LoVo (cell line): ENCODE measurements at regions not wholly inside any gene's neighbourhood (a gene's known extent, or its start where the extent isn't known, plus 50 kb on each side); places are given as distances from the start of the nearest gene placed in this dataset.

Experiments used
- DNase-seq: peaks from one replicate; pipeline ENCODE4 v3.0.0-alpha.2; 2016; ENCODE audit warnings: low spot score

- DNase-seq, result no peak
These were observed 205.7 kb upstream of the FAM83B start for GRCh38 chr6:54640911-54641310.

- DNase-seq, result no peak
These were observed 200.3 kb upstream of the FAM83B start for GRCh38 chr6:54646069-54646950.

- DNase-seq, result peak; percentile 1
These were observed 199.5 kb upstream of the FAM83B start for GRCh38 chr6:54646951-54647664.

GRCh38 chr6:54654381-54654780 is 192.2 kb upstream of the FAM83B start:
- no peak for DNase-seq

- DNase-seq, result no peak
These were observed 191.4 kb upstream of the FAM83B start for GRCh38 chr6:54655162-54655561.

- no peak for DNase-seq
These were observed 181.3 kb upstream of the FAM83B start for GRCh38 chr6:54665278-54665677.

GRCh38 chr6:54680531-54680930 is 166.0 kb upstream of the FAM83B start:
- DNase-seq, result no peak

- no peak for DNase-seq
These were observed 165.3 kb upstream of the FAM83B start for GRCh38 chr6:54681267-54681666.

GRCh38 chr6:54681987-54682386 is 164.6 kb upstream of the FAM83B start:
- DNase-seq, result no peak

GRCh38 chr6:54689620-54690019 is 157.0 kb upstream of the FAM83B start:
- DNase-seq, result no peak

GRCh38 chr6:54690596-54690995 is 156.0 kb upstream of the FAM83B start:
- no peak for DNase-seq

- no peak for DNase-seq
These were observed 151.5 kb upstream of the FAM83B start for GRCh38 chr6:54694928-54695532.

- no peak for DNase-seq
These were observed 150.8 kb upstream of the FAM83B start for GRCh38 chr6:54695815-54696214.

- no peak for DNase-seq
These were observed 149.1 kb upstream of the FAM83B start for GRCh38 chr6:54697424-54697823.

GRCh38 chr6:54698974-54699373 is 147.6 kb upstream of the FAM83B start:
- DNase-seq, result no peak

- no peak for DNase-seq
These were observed 146.4 kb upstream of the FAM83B start for GRCh38 chr6:54700158-54700557.

GRCh38 chr6:54702772-54703171 is 143.8 kb upstream of the FAM83B start:
- DNase-seq, result no peak

- DNase-seq, result no peak
These were observed 140.2 kb upstream of the FAM83B start for GRCh38 chr6:54706391-54706790.

- DNase-seq, result no peak
These were observed 139.5 kb upstream of the FAM83B start for GRCh38 chr6:54706844-54707605.

GRCh38 chr6:54710456-54710855 is 136.1 kb upstream of the FAM83B start:
- no peak for DNase-seq

- DNase-seq, result no peak
These were observed 130.6 kb upstream of the FAM83B start for GRCh38 chr6:54716010-54716409.

- no peak for DNase-seq
These were observed 129.7 kb upstream of the FAM83B start for GRCh38 chr6:54716877-54717276.
